Neural cell (in vitro differentiated cells): ENCODE measurements at regions not wholly inside any gene's neighbourhood (a gene's known extent, or its start where the extent isn't known, plus 50 kb on each side); places are given as distances from the start of the nearest gene placed in this dataset.

Source experiments
- H2AFZ ChIP-seq: fragments of 200-600, 300-800 bp; sonication (generic), shearing (Covaris generic); 2 replicates; pipeline ENCODE4 v1.6.0; 2014; ENCODE audit warnings: low read depth, mild to moderate bottlenecking, antibody characterized with exemption, low read length, moderate library complexity
- H3F3A ChIP-seq: fragments of 200-600 bp; shearing (Covaris generic); 2 replicates; pipeline ENCODE4 v1.6.1; 2016; ENCODE audit warnings: mild to moderate bottlenecking, moderate library complexity, mixed read lengths, antibody characterized with exemption, low read length; ENCODE audit not compliant: insufficient read depth, poor library complexity, severe bottlenecking
- H3K27ac ChIP-seq: fragments of 200-600, 300-800 bp; sonication (generic), shearing (Covaris generic); 2 replicates; pipeline ENCODE4 v1.5.1; 2014; ENCODE audit warnings: mild to moderate bottlenecking, low read length, moderate library complexity
- H3K27me3 ChIP-seq: fragments of 300-800, 200-600 bp; sonication (generic), shearing (Covaris generic); 2 replicates; pipeline ENCODE4 v1.6.0; 2014; ENCODE audit warnings: mild to moderate bottlenecking, low read depth, low read length, moderate library complexity; ENCODE audit not compliant: insufficient read depth
- H3K36me3 ChIP-seq: fragments of 300-800, 200-600 bp; sonication (generic), shearing (Covaris generic); 2 replicates; pipeline ENCODE4 v1.5.1; 2014; ENCODE audit warnings: mild to moderate bottlenecking, antibody characterized with exemption, low read length, moderate library complexity; ENCODE audit not compliant: insufficient read depth
- H3K4me2 ChIP-seq: fragments of 300-800, 200-600 bp; sonication (generic), shearing (Covaris generic); 2 replicates; pipeline ENCODE4 v1.6.0; 2014; ENCODE audit warnings: mild to moderate bottlenecking, low read length
- H3K4me3 ChIP-seq: fragments of 300-800, 200-600 bp; sonication (generic), shearing (Covaris generic); 2 replicates; pipeline ENCODE4 v1.5.1; 2014; ENCODE audit warnings: mild to moderate bottlenecking, low read length, moderate library complexity
- H3K79me2 ChIP-seq: fragments of 200-600 bp; shearing (Covaris generic); replicated peaks from 2 replicates; pipeline ENCODE4 v1.6.0; 2014; ENCODE audit warnings: mild to moderate bottlenecking, low read length, moderate library complexity; ENCODE audit not compliant: insufficient read depth
- H3K9ac ChIP-seq: fragments of 300-800, 200-600 bp; sonication (generic), shearing (Covaris generic); 2 replicates; pipeline ENCODE4 v1.6.1; 2016; ENCODE audit warnings: mild to moderate bottlenecking, low read length, mixed read lengths
- H3K9me2 ChIP-seq: fragments of 200-600 bp; shearing (Covaris generic); 2 replicates; pipeline ENCODE4 v1.6.1; 2016; ENCODE audit warnings: mild to moderate bottlenecking, low read length, mixed read lengths; ENCODE audit not compliant: insufficient read depth
- H3K9me3 ChIP-seq: fragments of 200-600, 300-800 bp; sonication (generic), shearing (Covaris generic); 2 replicates; pipeline ENCODE4 v1.6.1; 2016; ENCODE audit warnings: mild to moderate bottlenecking, mixed run types, low read length, moderate library complexity, mixed read lengths
- H4K20me1 ChIP-seq: fragments of 200-600 bp; shearing (Covaris generic); 2 replicates; pipeline ENCODE4 v1.6.1; 2016; ENCODE audit warnings: mild to moderate bottlenecking, mixed run types; ENCODE audit not compliant: insufficient read depth
- EP300 ChIP-seq: fragments of 450-650 bp; conservative IDR thresholded peaks from 2 replicates; pipeline ENCODE4 v1.6.1; 2014; ENCODE audit warnings: antibody characterized with exemption, mild to moderate bottlenecking, moderate library complexity; ENCODE audit not compliant: poor library complexity, severe bottlenecking
- EZH2 ChIP-seq: fragments of 200-600, 300-800 bp; shearing (Covaris generic), sonication (generic); IDR thresholded peaks from 2 replicates; pipeline ENCODE4 v1.6.1; 2014; ENCODE audit warnings: antibody characterized with exemption, low read length, borderline replicate concordance, mild to moderate bottlenecking; ENCODE audit not compliant: insufficient read depth, poor library complexity, severe bottlenecking
- MXI1 ChIP-seq: fragments of 450-650 bp; conservative IDR thresholded peaks from 2 replicates; pipeline ENCODE4 v1.6.1; 2014; ENCODE audit warnings: antibody characterized with exemption, mild to moderate bottlenecking; ENCODE audit not compliant: poor library complexity, severe bottlenecking
- POLR2AphosphoS5 ChIP-seq: IDR thresholded peaks from 2 replicates; pipeline ENCODE4 v1.6.1; 2012
- RAD21 ChIP-seq: fragments of 450-650 bp; conservative IDR thresholded peaks from 2 replicates; pipeline ENCODE4 v1.6.1; 2014; ENCODE audit warnings: antibody characterized with exemption, mild to moderate bottlenecking, moderate library complexity
- SMC3 ChIP-seq: fragments of 450-650 bp; conservative IDR thresholded peaks from 2 replicates; pipeline ENCODE4 v1.6.1; 2014; ENCODE audit warnings: antibody characterized with exemption, mild to moderate bottlenecking, moderate library complexity; ENCODE audit not compliant: poor library complexity
- TAF1 ChIP-seq: IDR thresholded peaks from 2 replicates; pipeline ENCODE4 v1.6.1; 2012; ENCODE audit warnings: low read depth
- TF ChIP-seq, protein P1 (sequence below): fragments of 450-650 bp; IDR thresholded peaks from 2 replicates; pipeline ENCODE4 v1.5.1; 2014; ENCODE audit warnings: antibody characterized with exemption, mild to moderate bottlenecking, moderate library complexity; ENCODE audit not compliant: poor library complexity, severe bottlenecking
- TF ChIP-seq, protein P2 (sequence below): IDR thresholded peaks from 2 replicates; pipeline ENCODE4 v1.6.1; 2012; ENCODE audit warnings: borderline replicate concordance

DNA sequence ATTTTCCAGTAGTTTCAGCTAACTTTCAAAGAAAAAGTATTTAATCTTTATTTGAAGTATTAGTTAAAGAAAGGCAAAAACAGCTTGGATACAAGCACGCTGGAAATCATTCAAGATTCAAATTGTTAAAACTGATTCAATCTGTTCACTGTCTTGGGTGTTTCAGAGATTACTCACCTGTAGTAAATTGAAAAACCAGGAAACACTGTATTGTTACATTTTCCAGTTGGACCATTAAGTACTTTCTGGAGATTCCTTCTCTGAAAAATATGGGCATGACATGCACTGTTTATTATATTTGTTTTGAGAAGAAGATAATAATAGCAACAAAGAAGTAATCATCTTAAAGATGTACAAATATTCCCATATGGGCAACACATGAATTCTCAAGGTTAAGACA lies 196.1 kb downstream of the UBE2E3 start:
- no peak overlapping the region for H3K4me3 ChIP-seq
- H3K9ac ChIP-seq: no peak overlapping the region
- no peak overlapping the region for H3K4me2 ChIP-seq
- no peaks in the 10 kb centered on the region for H3K9me3 ChIP-seq
- H3K36me3 ChIP-seq: no peaks in the 10 kb centered on the region
- TF ChIP-seq, protein P1, sequence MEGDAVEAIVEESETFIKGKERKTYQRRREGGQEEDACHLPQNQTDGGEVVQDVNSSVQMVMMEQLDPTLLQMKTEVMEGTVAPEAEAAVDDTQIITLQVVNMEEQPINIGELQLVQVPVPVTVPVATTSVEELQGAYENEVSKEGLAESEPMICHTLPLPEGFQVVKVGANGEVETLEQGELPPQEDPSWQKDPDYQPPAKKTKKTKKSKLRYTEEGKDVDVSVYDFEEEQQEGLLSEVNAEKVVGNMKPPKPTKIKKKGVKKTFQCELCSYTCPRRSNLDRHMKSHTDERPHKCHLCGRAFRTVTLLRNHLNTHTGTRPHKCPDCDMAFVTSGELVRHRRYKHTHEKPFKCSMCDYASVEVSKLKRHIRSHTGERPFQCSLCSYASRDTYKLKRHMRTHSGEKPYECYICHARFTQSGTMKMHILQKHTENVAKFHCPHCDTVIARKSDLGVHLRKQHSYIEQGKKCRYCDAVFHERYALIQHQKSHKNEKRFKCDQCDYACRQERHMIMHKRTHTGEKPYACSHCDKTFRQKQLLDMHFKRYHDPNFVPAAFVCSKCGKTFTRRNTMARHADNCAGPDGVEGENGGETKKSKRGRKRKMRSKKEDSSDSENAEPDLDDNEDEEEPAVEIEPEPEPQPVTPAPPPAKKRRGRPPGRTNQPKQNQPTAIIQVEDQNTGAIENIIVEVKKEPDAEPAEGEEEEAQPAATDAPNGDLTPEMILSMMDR: no peak
- TF ChIP-seq POLR2AphosphoS5 (no peak), RAD21 (no peak), EZH2 (no peak), SMC3 (no peak)
- H2AFZ ChIP-seq: no peak overlapping the region
- no peaks in the 10 kb centered on the region for H3K9me2 ChIP-seq
- H3K27me3 ChIP-seq: no peaks in the 10 kb centered on the region
- no peak overlapping the region for H3K27ac ChIP-seq
- H4K20me1 ChIP-seq: no peaks in the 10 kb centered on the region
- no peaks in the 10 kb centered on the region for H3F3A ChIP-seq
- H3K79me2 ChIP-seq: no peaks in the 10 kb centered on the region

DNA sequence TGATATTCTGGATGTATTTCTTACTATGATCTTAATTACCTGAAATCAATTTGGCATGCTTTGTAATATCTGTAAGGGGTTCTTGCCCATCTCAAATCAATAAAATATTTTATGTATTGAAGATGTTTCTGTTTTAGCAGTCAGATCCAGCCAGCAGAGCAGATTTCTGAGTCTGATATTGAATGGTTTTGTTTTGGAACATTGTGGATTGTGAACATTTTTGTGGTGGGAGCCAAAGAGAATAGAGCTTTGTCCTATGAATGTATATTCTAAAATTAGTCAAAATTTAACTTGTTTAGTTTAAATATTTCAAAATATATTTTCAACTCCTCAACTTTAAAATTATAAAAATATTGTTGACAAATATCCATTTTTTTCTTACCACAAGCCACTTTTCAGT lies 197.0 kb downstream of the UBE2E3 start:
- Histone ChIP-seq H3K27me3 (no peaks in the 10 kb centered on the region), H3K9ac (no peak overlapping the region)

DNA sequence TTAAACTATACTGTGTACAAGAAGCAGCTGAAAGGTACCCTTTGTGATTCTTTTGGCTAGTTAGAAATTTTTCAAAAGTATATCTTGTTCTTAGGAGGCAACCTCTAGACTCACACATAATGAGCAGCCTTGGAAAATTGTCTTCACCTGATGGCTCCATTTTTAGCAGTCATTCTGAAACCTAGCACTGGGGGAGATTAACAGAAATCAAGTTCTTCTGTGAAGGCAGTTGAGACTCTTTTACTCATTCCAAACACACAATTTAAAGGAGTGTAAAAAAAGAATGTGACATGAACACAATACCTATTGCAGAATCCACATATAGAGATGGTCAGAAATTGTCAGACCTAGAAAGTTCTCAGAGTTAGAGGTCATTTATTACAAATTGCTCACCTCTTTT lies 197.7 kb downstream of the UBE2E3 start:
- H3K36me3 ChIP-seq: no peaks in the 10 kb centered on the region
- no peaks in the 10 kb centered on the region for H3F3A ChIP-seq
- no peak overlapping the region for H3K27ac ChIP-seq
- H3K4me2 ChIP-seq: no peak overlapping the region
- TF ChIP-seq EZH2: no peak
- TF ChIP-seq SMC3: no peak
- TF ChIP-seq, protein P2, sequence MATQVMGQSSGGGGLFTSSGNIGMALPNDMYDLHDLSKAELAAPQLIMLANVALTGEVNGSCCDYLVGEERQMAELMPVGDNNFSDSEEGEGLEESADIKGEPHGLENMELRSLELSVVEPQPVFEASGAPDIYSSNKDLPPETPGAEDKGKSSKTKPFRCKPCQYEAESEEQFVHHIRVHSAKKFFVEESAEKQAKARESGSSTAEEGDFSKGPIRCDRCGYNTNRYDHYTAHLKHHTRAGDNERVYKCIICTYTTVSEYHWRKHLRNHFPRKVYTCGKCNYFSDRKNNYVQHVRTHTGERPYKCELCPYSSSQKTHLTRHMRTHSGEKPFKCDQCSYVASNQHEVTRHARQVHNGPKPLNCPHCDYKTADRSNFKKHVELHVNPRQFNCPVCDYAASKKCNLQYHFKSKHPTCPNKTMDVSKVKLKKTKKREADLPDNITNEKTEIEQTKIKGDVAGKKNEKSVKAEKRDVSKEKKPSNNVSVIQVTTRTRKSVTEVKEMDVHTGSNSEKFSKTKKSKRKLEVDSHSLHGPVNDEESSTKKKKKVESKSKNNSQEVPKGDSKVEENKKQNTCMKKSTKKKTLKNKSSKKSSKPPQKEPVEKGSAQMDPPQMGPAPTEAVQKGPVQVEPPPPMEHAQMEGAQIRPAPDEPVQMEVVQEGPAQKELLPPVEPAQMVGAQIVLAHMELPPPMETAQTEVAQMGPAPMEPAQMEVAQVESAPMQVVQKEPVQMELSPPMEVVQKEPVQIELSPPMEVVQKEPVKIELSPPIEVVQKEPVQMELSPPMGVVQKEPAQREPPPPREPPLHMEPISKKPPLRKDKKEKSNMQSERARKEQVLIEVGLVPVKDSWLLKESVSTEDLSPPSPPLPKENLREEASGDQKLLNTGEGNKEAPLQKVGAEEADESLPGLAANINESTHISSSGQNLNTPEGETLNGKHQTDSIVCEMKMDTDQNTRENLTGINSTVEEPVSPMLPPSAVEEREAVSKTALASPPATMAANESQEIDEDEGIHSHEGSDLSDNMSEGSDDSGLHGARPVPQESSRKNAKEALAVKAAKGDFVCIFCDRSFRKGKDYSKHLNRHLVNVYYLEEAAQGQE: no peak
- TF ChIP-seq POLR2AphosphoS5: no peak
- TF ChIP-seq EP300: no peak
- TF ChIP-seq TAF1: no peak
- TF ChIP-seq MXI1: no peak
- H3K79me2 ChIP-seq: no peaks in the 10 kb centered on the region
- H3K4me3 ChIP-seq: no peak overlapping the region
- H3K9me2 ChIP-seq: no peaks in the 10 kb centered on the region
- H3K9me3 ChIP-seq: no peaks in the 10 kb centered on the region
- H4K20me1 ChIP-seq: no peaks in the 10 kb centered on the region
- H3K27me3 ChIP-seq: no peaks in the 10 kb centered on the region
- H2AFZ ChIP-seq: no peak overlapping the region
- H3K9ac ChIP-seq: no peak overlapping the region

More for the DNA sequence above, 197.0 kb downstream of the UBE2E3 start:
- H3K36me3 ChIP-seq: no peaks in the 10 kb centered on the region
- H3F3A ChIP-seq: no peaks in the 10 kb centered on the region
- no peaks in the 10 kb centered on the region for H3K9me3 ChIP-seq
- H3K4me3 ChIP-seq: no peak overlapping the region
- H2AFZ ChIP-seq: no peak overlapping the region
- no peaks in the 10 kb centered on the region for H4K20me1 ChIP-seq
- no peaks in the 10 kb centered on the region for H3K9me2 ChIP-seq
- H3K4me2 ChIP-seq: no peak overlapping the region
- TF ChIP-seq POLR2AphosphoS5: no peak
- no peak for TF ChIP-seq EP300
- no peak for TF ChIP-seq RAD21
- H3K27ac ChIP-seq: no peak overlapping the region
- no peaks in the 10 kb centered on the region for H3K79me2 ChIP-seq
